PC-3 (cell line): ENCODE measurements at regions not wholly inside any gene's neighbourhood (a gene's known extent, or its start where the extent isn't known, plus 50 kb on each side); places are given as distances from the start of the nearest gene placed in this dataset.
A peak's percentile ranks its signal among the peaks of the same experiment; 100 is the strongest.

Source experiments
- ATAC-seq: fragments of 200-7000 bp; cut with Tn5 transposase; 2 replicates; pipeline ENCODE4 v1.9.1; 2020; ENCODE audit warnings: mild to moderate bottlenecking, moderate library complexity
- BruUV-seq: library from RNA; stranded (reverse); fragments of 400-500 nt; replicated peaks from 2 replicates; lab custom pipeline; 2021; lab: Mats Ljungman, UMichigan
- CTCF ChIA-PET: fragments of 300-600 bp; sonication (Branson Sonifier 250); formaldehyde crosslinking; loops from one replicate; lab custom pipeline; 2022; ENCODE audit warnings: antibody characterized with exemption; lab: Charles Lee
- POLR2A ChIA-PET: fragments of 300-600 bp; sonication (Branson Sonifier 250); formaldehyde crosslinking; loops from one replicate; lab custom pipeline; 2022; ENCODE audit warnings: antibody characterized with exemption; ENCODE audit not compliant: unreplicated experiment; lab: Charles Lee
- DNase-seq: peaks from one replicate; pipeline ENCODE4 v3.0.0-alpha.2; 2015
- H2AFZ ChIP-seq: fragments of 300-600 bp; sonication (generic); 2 replicates; pipeline ENCODE4 v1.6.0; 2016; ENCODE audit warnings: antibody characterized with exemption, low read length
- H3F3A ChIP-seq: fragments of 300-600 bp; sonication (generic); one replicate; pipeline ENCODE4 v1.6.0; 2017; ENCODE audit warnings: antibody characterized with exemption, low read length, control low read depth, mild to moderate bottlenecking; ENCODE audit not compliant: unreplicated experiment
- H3K27ac ChIP-seq: fragments of 300-600 bp; sonication (generic); 2 replicates; pipeline ENCODE4 v1.5.1; 2016; ENCODE audit warnings: mild to moderate bottlenecking, low read length
- H3K27me3 ChIP-seq: fragments of 300-600 bp; sonication (generic); 2 replicates; pipeline ENCODE4 v1.6.1; 2016; ENCODE audit warnings: low read length, mixed read lengths
- H3K36me3 ChIP-seq: fragments of 300-600 bp; sonication (generic); 2 replicates; pipeline ENCODE4 v1.6.1; 2016; ENCODE audit warnings: low read depth, mixed run types, low read length, mixed read lengths
- H3K4me1 ChIP-seq: fragments of 300-600 bp; sonication (generic); 2 replicates; pipeline ENCODE4 v1.5.1; 2016; ENCODE audit warnings: low read length; ENCODE audit not compliant: insufficient read depth
- H3K4me2 ChIP-seq: fragments of 300-600 bp; sonication (generic); 2 replicates; pipeline ENCODE4 v1.6.0; 2016; ENCODE audit warnings: low read length
- H3K4me3 ChIP-seq: fragments of 300-600 bp; sonication (generic); 2 replicates; pipeline ENCODE4 v1.5.1; 2016; ENCODE audit warnings: mild to moderate bottlenecking, low read length, mixed read lengths
- H3K79me2 ChIP-seq: fragments of 300-600 bp; sonication (generic); 2 replicates; pipeline ENCODE4 v1.6.1; 2017; ENCODE audit warnings: low read length, mixed read lengths
- H3K9ac ChIP-seq: fragments of 300-600 bp; sonication (generic); 2 replicates; pipeline ENCODE4 v1.6.0; 2016; ENCODE audit warnings: mild to moderate bottlenecking, low read length
- H3K9me2 ChIP-seq: fragments of 300-600 bp; sonication (generic); replicated peaks from 2 replicates; pipeline ENCODE4 v1.6.1; 2016; ENCODE audit warnings: mixed run types, low read length, mixed read lengths
- H3K9me3 ChIP-seq: fragments of 300-600 bp; sonication (generic); 2 replicates; pipeline ENCODE4 v1.6.1; 2016; ENCODE audit warnings: low read length, mixed read lengths
- H4K20me1 ChIP-seq: fragments of 300-600 bp; sonication (generic); 2 replicates; pipeline ENCODE4 v1.6.1; 2016; ENCODE audit warnings: low read length, mixed read lengths
- CTCF ChIP-seq: fragments of 300-600 bp; sonication (generic); conservative IDR thresholded peaks from 2 replicates; pipeline ENCODE4 v1.5.1; 2017; ENCODE audit warnings: antibody characterized with exemption, low read depth, mild to moderate bottlenecking, low read length
- EZH2 ChIP-seq: fragments of 300-600 bp; sonication (generic); IDR thresholded peaks from one replicate; pipeline ENCODE4 v1.6.1; 2017; ENCODE audit warnings: antibody characterized with exemption, mild to moderate bottlenecking, low read length; ENCODE audit not compliant: unreplicated experiment
- EZH2phosphoT487 ChIP-seq: fragments of 300-600 bp; sonication (generic); IDR thresholded peaks from 2 replicates; pipeline ENCODE4 v1.6.1; 2018; ENCODE audit warnings: mild to moderate bottlenecking, antibody characterized with exemption, low read length, borderline replicate concordance
- intact Hi-C: fragments of 100-400 bp; cut with micrococcal nuclease; formaldehyde crosslinking; loops from 2 replicates; pipeline ENCODE4 v1.9.0; 2023

DNA sequence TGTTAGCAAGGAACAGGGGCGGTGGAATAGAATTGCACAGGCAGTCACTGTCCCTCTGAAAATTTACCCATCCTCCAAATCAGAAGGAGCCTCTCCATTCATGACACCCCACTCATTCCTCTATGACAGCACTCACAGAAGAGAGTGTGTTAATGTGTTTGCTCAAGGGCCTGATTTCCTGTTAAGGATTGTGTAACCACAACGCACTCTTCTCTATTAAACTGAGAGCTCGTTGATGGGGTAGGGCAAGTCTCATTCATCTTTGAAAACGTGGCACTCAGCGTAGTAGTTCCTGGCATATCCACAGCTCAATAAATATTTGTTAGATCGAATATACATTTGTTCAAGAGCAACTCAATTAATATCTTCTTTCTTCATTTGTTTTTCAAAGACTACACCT is 106.4 kb downstream of the VAPA start:
- no TSS peak for BruUV-seq
- ATAC-seq: peak; percentile 57
- CTCF ChIA-PET: no interaction called here
- peaks cover 6% of the 10 kb centered on the region; the same call in 1 of the 2 replicates for H3K27me3 ChIP-seq
- no peak overlapping the region for H3K9ac ChIP-seq
- no peaks in the 10 kb centered on the region for H3K36me3 ChIP-seq
- POLR2A ChIA-PET: no interaction called here
- H4K20me1 ChIP-seq: no peaks in the 10 kb centered on the region
- no peaks in the 10 kb centered on the region for H3K9me2 ChIP-seq
- H3F3A ChIP-seq: no peaks in the 10 kb centered on the region
- DNase-seq: peak; percentile 40
- no peak overlapping the region for H3K4me3 ChIP-seq
- H3K27ac ChIP-seq: no peak overlapping the region
- no peaks in the 10 kb centered on the region for H3K79me2 ChIP-seq
- H2AFZ ChIP-seq: no peak overlapping the region
- intact Hi-C loops: no loop called here
- peaks cover 26% of the 10 kb centered on the region for H3K4me1 ChIP-seq
- H3K9me3 ChIP-seq: no peaks in the 10 kb centered on the region
- no peak overlapping the region for H3K4me2 ChIP-seq
- no peak for TF ChIP-seq CTCF
- no peak for TF ChIP-seq EZH2
- TF ChIP-seq EZH2phosphoT487: no peak

GRCh38 chr18:10022365-10022764 is 108.5 kb downstream of the VAPA start:
- ATAC-seq (no peak), DNase-seq (no peak)
- TF ChIP-seq CTCF: no peak
- Histone ChIP-seq H3K4me1 (peaks cover 8% of the 10 kb centered on the region), H3K27ac (no peak overlapping the region), H2AFZ (no peak overlapping the region), H3K9me3 (no peaks in the 10 kb centered on the region), H3K4me3 (no peak overlapping the region), H3F3A (no peaks in the 10 kb centered on the region), H3K36me3 (no peaks in the 10 kb centered on the region), H4K20me1 (no peaks in the 10 kb centered on the region), H3K4me2 (no peak overlapping the region), H3K79me2 (no peaks in the 10 kb centered on the region), H3K27me3 (peaks cover 24% of the 10 kb centered on the region; the same call in 1 of the 2 replicates), H3K9me2 (no peaks in the 10 kb centered on the region), H3K9ac (no peak overlapping the region)
- no TSS peak for BruUV-seq
- intact Hi-C loops: no loop called here
- ChIA-PET CTCF (no interaction called here), POLR2A (no interaction called here)

DNA sequence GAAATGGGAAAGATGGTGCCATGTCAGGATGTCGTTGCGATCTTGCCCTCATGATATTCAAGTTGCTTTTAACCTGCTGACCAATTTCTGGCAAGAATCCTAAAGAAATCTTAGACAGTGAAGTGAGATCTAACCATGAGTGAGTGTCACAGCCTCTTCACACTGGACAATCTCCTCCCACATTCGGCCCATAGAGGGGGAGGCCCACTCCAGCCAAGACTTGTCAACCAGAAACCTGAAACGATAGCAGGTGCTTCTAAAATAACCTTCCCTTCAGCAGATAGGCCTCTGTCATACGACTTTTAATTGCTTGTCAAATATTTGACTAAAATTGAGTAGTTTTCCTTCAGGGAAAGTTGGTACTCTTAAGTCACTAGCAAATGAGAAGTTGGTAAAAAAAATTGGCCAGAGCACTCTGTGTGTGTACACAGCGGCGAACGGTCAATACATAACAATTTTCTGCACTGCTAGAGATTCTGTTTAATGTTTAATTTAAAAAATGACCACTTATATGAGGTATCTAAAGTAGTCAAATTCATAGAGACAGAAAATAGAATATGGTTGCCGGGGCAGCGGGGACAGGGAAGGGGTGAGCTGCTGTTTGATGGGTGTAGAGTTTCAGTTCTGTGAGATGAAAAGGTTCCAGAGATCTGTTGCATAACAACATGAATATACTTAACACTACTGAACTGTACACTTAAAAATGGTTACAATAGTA is 110.2 kb downstream of the VAPA start:
- intact Hi-C loops: no loop called here
- ATAC-seq: peak; percentile 37
- H4K20me1 ChIP-seq: no peaks in the 10 kb centered on the region
- no peaks in the 10 kb centered on the region for H3K36me3 ChIP-seq
- CTCF ChIA-PET: no interaction called here
- H3K27me3 ChIP-seq: peaks cover 33% of the 10 kb centered on the region
- no peaks in the 10 kb centered on the region for H3F3A ChIP-seq
- BruUV-seq: no TSS peak
- TF ChIP-seq CTCF (no peak), EZH2 (no peak), EZH2phosphoT487 (no peak)
- DNase-seq: peak; percentile 9
- H3K27ac ChIP-seq: no peak overlapping the region
- POLR2A ChIA-PET: no interaction called here
- H3K4me3 ChIP-seq: no peak overlapping the region
- H3K79me2 ChIP-seq: no peaks in the 10 kb centered on the region
- H3K9me2 ChIP-seq: no peaks in the 10 kb centered on the region
- H3K4me2 ChIP-seq: no peak overlapping the region
- no peak overlapping the region for H3K9ac ChIP-seq
- H3K4me1 ChIP-seq: peaks cover 8% of the 10 kb centered on the region
- no peaks in the 10 kb centered on the region for H3K9me3 ChIP-seq
- H2AFZ ChIP-seq: no peak overlapping the region
